ENCODE measurements at regions not wholly inside any gene's neighbourhood (a gene's known extent, or its start where the extent isn't known, plus 50 kb on each side); places are given as distances from the start of the nearest gene placed in this dataset.

DNA sequence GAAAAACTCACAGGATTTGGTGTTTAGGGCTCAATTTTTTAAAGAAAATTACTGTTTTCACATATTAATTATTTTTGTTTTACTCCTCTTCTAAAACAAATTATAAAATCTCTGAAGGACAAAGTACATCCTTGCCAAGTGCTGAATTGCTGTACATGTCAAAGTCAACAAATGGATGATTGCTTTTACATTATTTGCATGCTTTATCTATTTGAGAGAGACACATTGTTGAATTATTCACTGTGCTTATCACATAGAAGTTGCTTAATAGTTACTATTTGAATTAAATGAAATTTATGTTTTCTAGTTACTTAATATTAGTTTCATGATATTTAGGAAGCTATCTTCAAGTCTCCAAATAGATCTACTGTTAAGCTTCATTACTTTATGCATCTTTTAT is 318.6 kb upstream of the PTCHD4 start:
- in situ Hi-C loops (cut with MboI; ENCODE audit: low pct_ligation_motif_present in 1 of 4, low pct_unique_long_range_greater_than_20kb in 1 of 4, low sequenced_read_pairs in 3 of 4) (no loop called here), intact Hi-C loops (cut with DNase I; ENCODE audit: low total_unique reads) (no loop called here)
- TF ChIP-seq EP300 (IDR thresholded peaks at IDR 0.05; ENCODE audit: low read depth) = no peak
- TF ChIP-seq POLR2A (IDR thresholded peaks at IDR 0.05) = no peak
- no peak for TF ChIP-seq POLR2AphosphoS5 (IDR thresholded peaks at IDR 0.05)
- TF ChIP-seq, protein P1, sequence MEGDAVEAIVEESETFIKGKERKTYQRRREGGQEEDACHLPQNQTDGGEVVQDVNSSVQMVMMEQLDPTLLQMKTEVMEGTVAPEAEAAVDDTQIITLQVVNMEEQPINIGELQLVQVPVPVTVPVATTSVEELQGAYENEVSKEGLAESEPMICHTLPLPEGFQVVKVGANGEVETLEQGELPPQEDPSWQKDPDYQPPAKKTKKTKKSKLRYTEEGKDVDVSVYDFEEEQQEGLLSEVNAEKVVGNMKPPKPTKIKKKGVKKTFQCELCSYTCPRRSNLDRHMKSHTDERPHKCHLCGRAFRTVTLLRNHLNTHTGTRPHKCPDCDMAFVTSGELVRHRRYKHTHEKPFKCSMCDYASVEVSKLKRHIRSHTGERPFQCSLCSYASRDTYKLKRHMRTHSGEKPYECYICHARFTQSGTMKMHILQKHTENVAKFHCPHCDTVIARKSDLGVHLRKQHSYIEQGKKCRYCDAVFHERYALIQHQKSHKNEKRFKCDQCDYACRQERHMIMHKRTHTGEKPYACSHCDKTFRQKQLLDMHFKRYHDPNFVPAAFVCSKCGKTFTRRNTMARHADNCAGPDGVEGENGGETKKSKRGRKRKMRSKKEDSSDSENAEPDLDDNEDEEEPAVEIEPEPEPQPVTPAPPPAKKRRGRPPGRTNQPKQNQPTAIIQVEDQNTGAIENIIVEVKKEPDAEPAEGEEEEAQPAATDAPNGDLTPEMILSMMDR (IDR thresholded peaks at IDR 0.05) = no peak
- no peak for DNase-seq
- Histone ChIP-seq H3K27ac (no peak overlapping the region), H3K36me3 (no peaks in the 10 kb centered on the region), H3K4me1 (no peaks in the 10 kb centered on the region), H3K4me3 (no peak overlapping the region), H3K9me3 (no peaks in the 10 kb centered on the region), H3K27me3 (no peaks in the 10 kb centered on the region)

DNA sequence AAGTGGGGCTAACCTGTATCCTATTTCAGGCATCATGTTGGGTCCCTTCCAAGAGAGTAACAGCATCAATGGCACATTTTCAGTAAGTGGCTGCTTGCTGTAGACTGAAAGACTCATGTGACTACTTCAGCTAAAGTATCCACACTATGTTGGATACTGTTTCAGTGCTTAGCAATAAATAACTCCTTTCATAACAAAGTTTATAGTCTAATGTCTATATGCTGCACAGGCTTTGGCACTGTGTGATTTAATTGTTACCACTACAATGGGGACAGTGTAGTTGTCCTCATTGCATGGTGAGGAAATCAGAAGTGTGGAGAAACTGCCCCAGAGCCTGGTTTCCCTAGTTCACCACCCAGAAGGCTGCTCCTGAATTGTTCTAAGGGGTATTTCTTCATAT is 318.0 kb upstream of the PTCHD4 start:
- H3K27me3 ChIP-seq = no peaks in the 10 kb centered on the region
- H3K9me3 ChIP-seq = no peaks in the 10 kb centered on the region
- no peaks in the 10 kb centered on the region for H3K4me1 ChIP-seq
- in situ Hi-C loops (cut with MboI; ENCODE audit: low pct_ligation_motif_present in 1 of 4, low pct_unique_long_range_greater_than_20kb in 1 of 4, low sequenced_read_pairs in 3 of 4) (no loop called here), intact Hi-C loops (cut with DNase I; ENCODE audit: low total_unique reads) (no loop called here)
- TF ChIP-seq, protein P1 (IDR thresholded peaks at IDR 0.05) = no peak
- TF ChIP-seq EP300 (IDR thresholded peaks at IDR 0.05; ENCODE audit: low read depth) = no peak
- TF ChIP-seq POLR2A (IDR thresholded peaks at IDR 0.05) = no peak
- TF ChIP-seq POLR2AphosphoS5 (IDR thresholded peaks at IDR 0.05) = no peak
- H3K27ac ChIP-seq = no peak overlapping the region
- H3K4me3 ChIP-seq = no peak overlapping the region
- no peaks in the 10 kb centered on the region for H3K36me3 ChIP-seq
- DNase-seq = no peak

DNA sequence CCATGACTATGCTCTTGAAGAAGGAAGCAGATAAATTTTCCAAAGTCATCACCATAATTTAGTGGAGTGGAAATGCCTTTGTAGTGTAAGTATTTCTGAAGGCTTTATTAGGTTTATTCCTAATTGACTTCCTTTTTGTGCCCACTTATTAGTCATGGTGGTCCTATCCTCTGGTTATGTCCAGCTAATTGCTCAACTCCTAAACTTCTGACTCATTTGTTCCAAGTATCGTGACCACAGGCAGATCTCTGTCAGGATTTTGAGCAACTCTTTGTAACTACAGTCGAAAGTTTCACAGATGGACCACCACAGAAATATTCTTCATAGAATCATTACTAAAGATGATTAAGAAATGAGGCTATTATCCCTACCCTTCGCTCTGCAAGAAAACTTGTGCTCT is 315.6 kb upstream of the PTCHD4 start:
- 59 to 84% methylated on average over 3 of the region's 3 CpGs for WGBS, 2 donors (ENCODE audit: low coverage in 1 of 2)
- H3K4me3 ChIP-seq = no peak overlapping the region
- H3K4me1 ChIP-seq = no peaks in the 10 kb centered on the region
- H3K9me3 ChIP-seq = no peaks in the 10 kb centered on the region
- no peaks in the 10 kb centered on the region for H3K36me3 ChIP-seq
- H3K27me3 ChIP-seq = no peaks in the 10 kb centered on the region
- intact Hi-C loops (cut with DNase I; ENCODE audit: low total_unique reads) (no loop called here), in situ Hi-C loops (cut with MboI; ENCODE audit: low pct_ligation_motif_present in 1 of 4, low pct_unique_long_range_greater_than_20kb in 1 of 4, low sequenced_read_pairs in 3 of 4) (no loop called here)
- DNase-seq = no peak
- H3K27ac ChIP-seq = no peak overlapping the region
- TF ChIP-seq EP300 (IDR thresholded peaks at IDR 0.05; ENCODE audit: low read depth) = no peak
- TF ChIP-seq, protein P1 (IDR thresholded peaks at IDR 0.05) = no peak
- no peak for TF ChIP-seq POLR2A (IDR thresholded peaks at IDR 0.05)
- no peak for TF ChIP-seq POLR2AphosphoS5 (IDR thresholded peaks at IDR 0.05)

DNA sequence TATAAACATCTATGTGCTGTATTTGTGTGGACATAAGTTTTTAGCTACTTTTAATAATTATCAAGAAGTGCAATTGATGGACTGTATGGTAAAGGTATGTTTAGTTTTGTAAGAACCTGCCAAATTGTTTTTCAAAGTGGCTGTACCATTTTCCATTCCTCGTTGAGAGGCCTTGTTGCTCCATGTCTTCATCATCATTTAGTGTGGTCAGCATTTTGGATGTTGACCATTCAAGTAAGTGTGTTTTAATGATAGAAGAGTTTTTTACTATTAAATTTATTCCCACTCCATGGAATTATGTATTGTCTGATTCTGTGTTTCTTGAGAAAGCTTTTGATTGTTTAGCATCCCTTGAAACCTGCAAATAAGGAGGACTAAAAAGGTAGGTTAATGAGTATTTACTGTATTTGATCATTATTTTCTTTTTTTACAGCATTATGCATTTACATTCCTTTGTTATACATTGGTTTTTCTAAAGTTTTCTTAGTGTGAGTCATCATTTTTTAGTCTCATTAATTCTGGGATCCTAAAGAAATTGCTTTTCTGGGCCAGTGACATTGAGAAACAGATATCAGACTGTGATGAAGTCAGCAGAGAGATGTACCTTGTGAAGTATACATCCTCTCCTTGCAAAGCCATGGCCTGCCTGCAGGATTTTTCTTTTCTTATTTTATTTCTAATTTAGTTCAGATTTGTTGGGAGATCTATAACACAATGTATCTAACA is 312.8 kb upstream of the PTCHD4 start:
- Histone ChIP-seq H3K27me3 (no peaks in the 10 kb centered on the region), H3K4me1 (no peaks in the 10 kb centered on the region), H3K9me3 (no peaks in the 10 kb centered on the region), H3K27ac (no peak overlapping the region), H3K4me3 (no peak overlapping the region), H3K36me3 (no peaks in the 10 kb centered on the region)
- DNase-seq = no peak
- TF ChIP-seq, protein P1 (IDR thresholded peaks at IDR 0.05) = no peak
- 72 to 80% methylated on average over 1 of the region's 1 CpG for WGBS, 2 donors (ENCODE audit: low coverage in 1 of 2)
- intact Hi-C loops (cut with DNase I; ENCODE audit: low total_unique reads) = no loop called here
- in situ Hi-C loops (cut with MboI; ENCODE audit: low pct_ligation_motif_present in 1 of 4, low pct_unique_long_range_greater_than_20kb in 1 of 4, low sequenced_read_pairs in 3 of 4) = no loop called here
